IPS-15b (cell line): ENCODE measurements at regions not wholly inside any gene's neighbourhood (a gene's known extent, or its start where the extent isn't known, plus 50 kb on each side); places are given as distances from the start of the nearest gene placed in this dataset.
"Not testable (repeated sequence)": the region's sequence is repeated elsewhere in the genome, so short reads cannot be mapped to it uniquely, and the experiment has no call there.

ENCODE experiments used
- H3K27me3 ChIP-seq: one replicate; pipeline ENCODE4 v1.6.1; 2013; ENCODE audit warnings: low read length; ENCODE audit not compliant: control insufficient read depth, insufficient read depth
- H3K36me3 ChIP-seq: one replicate; pipeline ENCODE4 v1.6.1; 2013; ENCODE audit warnings: low read length; ENCODE audit not compliant: control insufficient read depth, insufficient read depth
- H3K4me1 ChIP-seq: one replicate; pipeline ENCODE4 v1.6.1; 2013; ENCODE audit warnings: mild to moderate bottlenecking, low read length; ENCODE audit not compliant: control insufficient read depth, insufficient read depth
- H3K4me3 ChIP-seq: one replicate; pipeline ENCODE4 v1.5.1; 2013; ENCODE audit warnings: low read depth, low read length
- H3K9ac ChIP-seq: one replicate; pipeline ENCODE4 v1.6.1; 2013; ENCODE audit warnings: low read depth, mild to moderate bottlenecking, low read length
- H3K9me3 ChIP-seq: one replicate; pipeline ENCODE4 v1.6.1; 2013; ENCODE audit warnings: mild to moderate bottlenecking, low read length; ENCODE audit not compliant: control insufficient read depth, insufficient read depth

DNA sequence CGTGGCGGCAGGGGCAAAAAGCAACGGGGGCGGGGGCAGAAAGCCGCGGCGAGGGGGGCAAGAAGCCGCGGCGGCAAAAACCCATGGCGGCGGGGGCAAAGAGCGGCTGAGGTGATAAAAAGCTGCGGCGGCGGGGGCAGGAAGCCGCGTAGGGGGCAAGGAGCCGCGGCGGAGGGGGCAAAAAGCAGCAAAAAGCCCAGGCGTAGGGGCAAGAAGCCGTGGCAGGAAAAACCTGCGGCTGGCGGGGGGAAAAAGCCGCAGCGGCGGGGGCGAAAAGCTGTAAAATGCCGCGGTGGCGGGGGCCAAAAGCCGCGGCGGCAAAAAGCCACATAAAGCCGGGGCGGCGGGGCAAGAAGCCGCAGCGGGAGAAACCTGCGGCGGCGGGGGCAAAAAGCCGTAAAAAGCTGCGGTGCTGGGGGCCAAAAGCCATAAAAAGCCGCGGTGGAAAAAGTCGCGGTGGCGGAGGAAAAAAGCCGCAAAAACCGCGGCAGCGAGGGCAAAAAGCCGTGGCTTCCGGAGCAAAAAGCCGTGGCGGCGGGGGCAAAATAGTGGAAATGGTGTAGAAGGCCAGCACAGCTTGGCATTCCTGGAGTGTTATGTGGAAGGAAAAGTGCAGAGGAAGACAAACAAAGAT is 487.8 kb downstream of the ZNF33B start:
- Histone ChIP-seq H3K36me3 (no peaks in the 10 kb centered on the region), H3K4me3 (no peak overlapping the region), H3K27me3 (no peaks in the 10 kb centered on the region), H3K4me1 (no peaks in the 10 kb centered on the region), H3K9me3 (peaks cover 9% of the 10 kb centered on the region), H3K9ac (no peak overlapping the region)

GRCh38 chr10:42149722-42150427 is 488.5 kb downstream of the ZNF33B start:
- Histone ChIP-seq H3K9ac (no peak overlapping the region), H3K27me3 (no peaks in the 10 kb centered on the region), H3K4me1 (no peaks in the 10 kb centered on the region), H3K9me3 (peaks cover 9% of the 10 kb centered on the region), H3K36me3 (no peaks in the 10 kb centered on the region), H3K4me3 (no peak overlapping the region)

GRCh38 chr10:42149027-42149700 is 489.2 kb downstream of the ZNF33B start:
- H3K36me3 ChIP-seq: no peaks in the 10 kb centered on the region
- H3K9me3 ChIP-seq: peaks cover 9% of the 10 kb centered on the region
- H3K27me3 ChIP-seq: no peaks in the 10 kb centered on the region
- no peak overlapping the region for H3K4me3 ChIP-seq
- no peak overlapping the region for H3K9ac ChIP-seq
- no peaks in the 10 kb centered on the region for H3K4me1 ChIP-seq

- H3K4me1 ChIP-seq, H3K4me3 ChIP-seq, H3K9me3 ChIP-seq, H3K36me3 ChIP-seq, H3K27me3 ChIP-seq, H3K9ac ChIP-seq: not testable (repeated sequence)
Measured at GRCh38 chr10:42146165-42146564, 492.2 kb downstream of the ZNF33B start.

DNA sequence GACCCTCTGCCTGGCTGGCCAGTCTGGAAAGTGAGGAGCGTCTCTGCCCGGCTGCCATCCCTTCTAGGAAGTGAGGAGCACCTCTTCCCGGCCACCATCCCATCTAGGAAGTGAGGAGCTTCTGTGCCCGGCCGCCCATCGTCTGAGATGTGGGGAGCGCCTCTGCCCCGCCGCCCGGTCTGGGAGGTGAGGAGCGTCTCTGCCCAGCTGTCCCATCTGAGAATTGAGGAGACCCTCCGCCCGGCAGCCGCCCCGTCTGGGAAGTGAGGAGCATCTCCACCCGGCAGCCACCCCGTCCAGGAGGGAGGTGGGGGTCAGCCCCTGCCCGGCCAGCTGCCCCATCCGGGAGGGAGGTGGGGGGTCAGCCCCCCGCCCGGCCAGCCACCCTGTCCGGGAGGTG is 500.3 kb downstream of the ZNF33B start:
- not testable (repeated sequence) for H3K4me3 ChIP-seq, H3K9ac ChIP-seq, H3K36me3 ChIP-seq, H3K4me1 ChIP-seq, H3K9me3 ChIP-seq, H3K27me3 ChIP-seq

- H3K9ac ChIP-seq: no peak overlapping the region
- no peaks in the 10 kb centered on the region for H3K4me1 ChIP-seq
- H3K27me3 ChIP-seq: no peaks in the 10 kb centered on the region
- H3K9me3 ChIP-seq: no peaks in the 10 kb centered on the region
- no peak overlapping the region for H3K4me3 ChIP-seq
- no peaks in the 10 kb centered on the region for H3K36me3 ChIP-seq
Measured at GRCh38 chr10:42113158-42113450, 525.3 kb downstream of the ZNF33B start.

- H3K9me3 ChIP-seq: no peaks in the 10 kb centered on the region
- no peaks in the 10 kb centered on the region for H3K4me1 ChIP-seq
Measured at GRCh38 chr10:42112331-42113157, 525.8 kb downstream of the ZNF33B start.

DNA sequence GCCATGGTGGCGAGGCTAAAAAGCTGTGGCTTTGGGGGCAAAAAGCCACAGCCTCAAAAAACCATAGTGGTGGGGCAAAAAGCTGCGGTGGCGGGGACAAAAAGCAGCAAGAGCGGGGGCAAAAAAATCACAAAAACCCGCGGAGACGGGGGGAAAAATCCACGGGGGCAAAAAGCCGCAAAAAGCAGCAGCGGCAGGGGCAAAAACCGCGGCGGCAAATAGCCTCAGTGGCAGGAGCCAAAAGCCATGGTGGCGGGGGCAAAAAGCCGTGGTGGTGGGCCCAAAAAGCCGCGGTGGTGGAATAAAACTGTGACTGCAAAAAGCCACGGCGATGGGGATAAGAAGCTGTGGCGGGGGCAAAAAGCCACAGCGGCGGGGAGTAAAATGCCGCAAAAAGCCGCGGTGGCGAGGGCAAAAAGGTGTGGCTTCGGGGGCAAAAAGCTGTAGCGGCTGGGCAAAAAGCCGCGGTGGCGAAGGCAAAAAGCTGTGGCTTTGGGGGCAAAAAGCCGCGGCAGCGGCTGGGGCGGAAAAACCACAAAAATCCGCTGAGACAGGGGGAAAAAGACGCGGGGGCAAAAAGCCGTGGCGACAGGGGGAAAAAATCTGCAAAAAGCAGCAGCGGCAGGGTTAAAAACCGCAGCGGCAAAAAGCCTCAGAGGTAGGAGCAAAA is 526.6 kb downstream of the ZNF33B start:
- Histone ChIP-seq H3K9ac (no peak overlapping the region), H3K9me3 (no peaks in the 10 kb centered on the region), H3K4me1 (no peaks in the 10 kb centered on the region), H3K27me3 (no peaks in the 10 kb centered on the region), H3K4me3 (no peak overlapping the region), H3K36me3 (no peaks in the 10 kb centered on the region)

More at GRCh38 chr10:42112331-42113157, 525.8 kb downstream of the ZNF33B start:
- no peak overlapping the region for H3K4me3 ChIP-seq
- H3K36me3 ChIP-seq: no peaks in the 10 kb centered on the region
- H3K9ac ChIP-seq: no peak overlapping the region
- H3K27me3 ChIP-seq: no peaks in the 10 kb centered on the region

DNA sequence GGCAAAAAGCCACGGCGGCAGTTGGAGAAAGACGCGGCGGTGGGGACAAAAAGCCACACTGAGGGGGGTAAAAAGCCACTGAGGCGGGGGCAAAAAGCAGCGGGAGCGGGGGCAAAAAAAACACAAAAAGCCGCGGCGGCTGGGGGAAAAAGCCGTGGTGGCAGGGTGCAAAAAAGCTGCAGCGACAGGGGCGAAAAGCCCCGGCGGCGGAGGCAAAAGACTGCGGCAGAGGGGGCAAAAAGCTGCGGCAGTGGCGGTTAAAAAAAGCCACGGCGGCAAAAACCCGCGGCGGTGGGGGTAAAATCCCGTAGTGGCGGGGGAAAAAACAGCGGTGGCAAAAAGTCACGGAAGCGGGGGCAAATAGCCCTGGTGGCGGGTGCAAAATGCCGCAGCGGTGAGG is 527.3 kb downstream of the ZNF33B start:
- Histone ChIP-seq H3K4me1 (no peaks in the 10 kb centered on the region), H3K9ac (no peak overlapping the region), H3K36me3 (no peaks in the 10 kb centered on the region), H3K27me3 (no peaks in the 10 kb centered on the region), H3K9me3 (no peaks in the 10 kb centered on the region), H3K4me3 (no peak overlapping the region)
